ENCODE measurements at regions not wholly inside any gene's neighbourhood (a gene's known extent, or its start where the extent isn't known, plus 50 kb on each side); places are given as distances from the start of the nearest gene placed in this dataset.

- H3K4me1 ChIP-seq (replicated peaks in 1 of 4; ENCODE audit: control insufficient read depth in 3 of 4, insufficient read depth in 4 of 4, low read length in 3 of 4), result peaks cover 0 to 4% (median 3%) of the 10 kb centered on the region in 4 experiments; a peak in 4 of 7 replicates
- H4K91ac ChIP-seq (replicated peaks; ENCODE audit: insufficient read length, low read length), result no peak overlapping the region
- no peaks in the 10 kb centered on the region for H3K23me2 ChIP-seq (ENCODE audit: low read depth, low read length)
- no peak for TF ChIP-seq SP1 (IDR thresholded peaks at IDR 0.05; ENCODE audit: low read depth, low read length)
- no peak overlapping the region for H4K8ac ChIP-seq (ENCODE audit: extremely low read depth, insufficient read depth, low read length)
- CTCF ChIA-PET (ENCODE audit: partially characterized antibody), result interaction anchor here (0.6 kb wide), 1 partner anchor 534 kb away, joined by 5 read pairs; no protein-coding TSS in a partner anchor
- 96% methylated on average over 11 of the region's 11 CpGs; no CpG with 5 or more reads in 1 of the 2 experiments for WGBS, 2 experiments (ENCODE audit: extremely low coverage in 1 of 2, insufficient coverage in 1 of 2, insufficient read length in 1 of 2, insufficient replicate concordance in 2 of 2, low coverage in 1 of 2, low lambda C conversion rate in 2 of 2, missing lambda C conversion rate in 1 of 2)
- no peak overlapping the region for H3K4me3 ChIP-seq (ENCODE audit: extremely low read depth in 1 of 4, insufficient read depth in 2 of 4, low read depth in 3 of 4, low read length in 4 of 4)
- H3K27ac ChIP-seq (ENCODE audit: low read depth, low read length), result no peak overlapping the region
- POLR2A ChIA-PET (ENCODE audit: partially characterized antibody), result no interaction called here
- FAIRE-seq, result no peak
- no peak overlapping the region for H2AFZ ChIP-seq (ENCODE audit: low read length)
- H2BK12ac ChIP-seq (ENCODE audit: low read depth, low read length), result no peak overlapping the region
- H4K20me1 ChIP-seq (replicated peaks in 1 of 2; ENCODE audit: control insufficient read depth in 1 of 2, insufficient read depth in 2 of 2, low read length in 2 of 2), result no peaks in the 10 kb centered on the region
- no peak overlapping the region for H2AK5ac ChIP-seq (ENCODE audit: low read depth, low read length)
- no peak overlapping the region for H3K9ac ChIP-seq (replicated peaks in 1 of 4; ENCODE audit: extremely low read depth in 1 of 4, low read depth in 3 of 4, low read length in 3 of 4)
- no peak overlapping the region for H3K4me2 ChIP-seq (ENCODE audit: insufficient read depth in 1 of 2, low read depth in 2 of 2, low read length in 2 of 2)
- H3K9me3 ChIP-seq (ENCODE audit: insufficient read depth in 2 of 2, low read depth in 1 of 2, low read length in 1 of 2), result no peaks in the 10 kb centered on the region
- no peaks in the 10 kb centered on the region for H3K79me2 ChIP-seq (ENCODE audit: control insufficient read depth in 1 of 2, insufficient read depth in 2 of 2, low read length in 2 of 2)
- no peak overlapping the region for H3K14ac ChIP-seq (ENCODE audit: insufficient read length)
- no peak overlapping the region for H3K23ac ChIP-seq (ENCODE audit: insufficient read length)
- H2BK5ac ChIP-seq (ENCODE audit: low read depth, low read length), result no peak overlapping the region
- H2BK15ac ChIP-seq (ENCODE audit: low read length), result no peak overlapping the region
- H3K4ac ChIP-seq (replicated peaks; ENCODE audit: insufficient read length, low read depth, low read length), result no peak overlapping the region
- H3K79me1 ChIP-seq (ENCODE audit: low read depth, low read length), result no peaks in the 10 kb centered on the region
- no peak overlapping the region for H4K5ac ChIP-seq (ENCODE audit: insufficient read length, low read depth, low read length)
- H3K18ac ChIP-seq (ENCODE audit: extremely low read depth, low read length), result no peak overlapping the region
- DNase-seq (ENCODE audit: low read depth in 1 of 2, low spot score in 2 of 2), result no peak
- no peak overlapping the region for H3K56ac ChIP-seq (replicated peaks; ENCODE audit: insufficient read length, low read depth, low read length)
- no peak overlapping the region for H2BK20ac ChIP-seq (ENCODE audit: low read length)
- H2BK120ac ChIP-seq (replicated peaks; ENCODE audit: low read depth, low read length), result no peak overlapping the region
- H3K27me3 ChIP-seq (replicated peaks in 1 of 4; ENCODE audit: control insufficient read depth in 3 of 4, extremely low read depth in 1 of 4, insufficient read depth in 3 of 4, low read length in 3 of 4), result no peaks in the 10 kb centered on the region; a peak in 1 of 7 replicates
- no peaks in the 10 kb centered on the region for H3K36me3 ChIP-seq (ENCODE audit: control insufficient read depth in 2 of 4, insufficient read depth in 4 of 4, low read length in 3 of 4)
Measured at GRCh38 chr12:127130506-127131124, 1136.4 kb upstream of the TMEM132C start.
